Ishikawa (cell line): ENCODE measurements at regions not wholly inside any gene's neighbourhood (a gene's known extent, or its start where the extent isn't known, plus 50 kb on each side); places are given as distances from the start of the nearest gene placed in this dataset.
A peak's percentile ranks its signal among the peaks of the same experiment; 100 is the strongest.

ENCODE experiments used
- CEBPB ChIP-seq: IDR thresholded peaks from 2 replicates; pipeline ENCODE4 v1.6.1; 2012
- CREB1 ChIP-seq: IDR thresholded peaks from 2 replicates; pipeline ENCODE4 v1.6.1; 2012; ENCODE audit warnings: low read depth
- EGR1 ChIP-seq: IDR thresholded peaks from 2 replicates; pipeline ENCODE4 v1.6.1; 2012
- EP300 ChIP-seq: IDR thresholded peaks from 2 replicates; pipeline ENCODE4 v1.6.1; 2012; ENCODE audit warnings: borderline replicate concordance
- FOXM1 ChIP-seq: IDR thresholded peaks from 2 replicates; pipeline ENCODE4 v1.6.1; 2012; ENCODE audit warnings: low read depth, borderline replicate concordance
- MAX ChIP-seq: IDR thresholded peaks from 2 replicates; pipeline ENCODE4 v1.6.1; 2012
- RAD21 ChIP-seq: IDR thresholded peaks from 2 replicates; pipeline ENCODE4 v1.6.1; 2012; ENCODE audit warnings: low read depth
- REST ChIP-seq: IDR thresholded peaks from 2 replicates; pipeline ENCODE4 v1.6.1; 2012; ENCODE audit warnings: low read depth, mild to moderate bottlenecking
- TAF1 ChIP-seq: IDR thresholded peaks from 2 replicates; pipeline ENCODE4 v1.6.1; 2012; ENCODE audit warnings: low read depth, mild to moderate bottlenecking
- USF1 ChIP-seq: IDR thresholded peaks from 2 replicates; pipeline ENCODE4 v1.6.1; 2012
- YY1 ChIP-seq: IDR thresholded peaks from 2 replicates; pipeline ENCODE4 v1.6.1; 2012; ENCODE audit warnings: low read depth

- peak; percentile 49; the same call in 1 of the 2 replicates for TF ChIP-seq CEBPB
- no peak for TF ChIP-seq RAD21
- TF ChIP-seq EP300 = peak; percentile 71; the same call in 1 of the 2 replicates
- TF ChIP-seq YY1 = no peak
- TF ChIP-seq USF1 = no peak
- no peak for TF ChIP-seq TAF1
- TF ChIP-seq CREB1 = no peak
- TF ChIP-seq REST = no peak
- peak; percentile 50 for TF ChIP-seq MAX
- TF ChIP-seq EGR1 = no peak
- no peak for TF ChIP-seq FOXM1
Observed at GRCh38 chr2:136246086-136246669, 128.2 kb upstream of the CXCR4 start.
